ENCODE measurements at regions not wholly inside any gene's neighbourhood (a gene's known extent, or its start where the extent isn't known, plus 50 kb on each side); places are given as distances from the start of the nearest gene placed in this dataset.

DNA sequence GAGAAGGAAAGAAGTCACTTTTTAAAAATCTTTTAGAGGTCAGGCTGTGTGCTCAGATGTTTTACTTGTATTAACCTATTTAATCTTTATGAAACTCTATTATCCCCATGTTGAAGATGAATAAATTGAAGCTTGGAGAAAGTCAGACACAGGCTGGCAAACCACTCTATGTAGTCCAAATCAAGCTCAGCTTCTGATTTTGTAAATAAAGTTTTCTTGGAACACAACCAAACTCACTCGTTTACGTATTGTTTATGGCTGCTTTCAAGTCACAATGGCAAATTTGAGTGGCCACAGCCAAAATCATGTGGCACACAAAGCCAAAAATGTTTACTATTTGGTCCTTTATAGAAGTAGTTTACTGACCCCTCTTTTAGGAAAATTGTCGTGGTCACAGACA lies 596.0 kb upstream of the CDH11 start:
- TF ChIP-seq EZH2 (IDR thresholded peaks at IDR 0.05) (no peak), POLR2AphosphoS5 (IDR thresholded peaks at IDR 0.05; ENCODE audit: borderline replicate concordance, low read depth, low read length) (no peak)
